ENCODE measurements at regions not wholly inside any gene's neighbourhood (a gene's known extent, or its start where the extent isn't known, plus 50 kb on each side); places are given as distances from the start of the nearest gene placed in this dataset.
"Not testable (repeated sequence)": the region's sequence is repeated elsewhere in the genome, so short reads cannot be mapped to it uniquely, and the experiment has no call there.

GRCh38 chr1:200258447-200259375 is 151.1 kb downstream of the ZNF281 start:
- no peak overlapping the region for H3K4me3 Mint-ChIP-seq
- Histone ChIP-seq H3K27ac (ENCODE audit: low read length) (no peak overlapping the region), H3K27me3 (ENCODE audit: control insufficient read depth, insufficient read depth, low read length) (no peaks in the 10 kb centered on the region), H3K9me3 (ENCODE audit: control insufficient read depth, insufficient read depth, low read length) (no peaks in the 10 kb centered on the region), H3K4me3 (ENCODE audit: low read length) (no peak overlapping the region), H3K36me3 (ENCODE audit: control insufficient read depth, insufficient read depth, low read length) (no peaks in the 10 kb centered on the region), H3K4me1 (ENCODE audit: control insufficient read depth, insufficient read depth, low read length) (no peaks in the 10 kb centered on the region)
- ATAC-seq (peak in 1 of 3 donors; percentile 61), DNase-seq (peak in 1 of 2 donors; percentile 47)
- H3K36me3 Mint-ChIP-seq: no peaks in the 10 kb centered on the region
- H3K27me3 Mint-ChIP-seq (ENCODE audit: low read depth in 2 of 2): peaks cover 13 to 20% of the 10 kb centered on the region in 2 donors
- intact Hi-C loops (cut with micrococcal nuclease): no loop called here
- peak; percentile 39 for TF ChIP-seq CTCF (IDR thresholded peaks at IDR 0.05)
- 86% methylated on average over 6 of the region's 10 CpGs for WGBS (ENCODE audit: insufficient coverage)
- no peaks in the 10 kb centered on the region for H3K4me1 Mint-ChIP-seq
- no peaks in the 10 kb centered on the region for H3K9me3 Mint-ChIP-seq
- no peak overlapping the region for H3K27ac Mint-ChIP-seq

- no peak for TF ChIP-seq CTCF (IDR thresholded peaks at IDR 0.05)
- Mint-ChIP-seq H3K27ac (no peak overlapping the region), H3K36me3 (no peaks in the 10 kb centered on the region), H3K4me1 (no peaks in the 10 kb centered on the region), H3K9me3 (no peaks in the 10 kb centered on the region), H3K27me3 (ENCODE audit: low read depth in 2 of 2) (peaks cover 9 to 17% of the 10 kb centered on the region in 2 donors), H3K4me3 (no peak overlapping the region)
- H3K4me3 ChIP-seq (ENCODE audit: low read length): no peak overlapping the region
- no peak overlapping the region for H3K27ac ChIP-seq (ENCODE audit: low read length)
- no peaks in the 10 kb centered on the region for H3K36me3 ChIP-seq (ENCODE audit: control insufficient read depth, insufficient read depth, low read length)
- ATAC-seq (no peak), DNase-seq (no peak)
- no peaks in the 10 kb centered on the region for H3K27me3 ChIP-seq (ENCODE audit: control insufficient read depth, insufficient read depth, low read length)
- WGBS (ENCODE audit: insufficient coverage): 95% methylated on average over 9 of the region's 10 CpGs
- H3K4me1 ChIP-seq (ENCODE audit: control insufficient read depth, insufficient read depth, low read length): no peaks in the 10 kb centered on the region
- H3K9me3 ChIP-seq (ENCODE audit: control insufficient read depth, insufficient read depth, low read length): no peaks in the 10 kb centered on the region
- intact Hi-C loops (cut with micrococcal nuclease): no loop called here
These were observed 152.6 kb downstream of the ZNF281 start for GRCh38 chr1:200257235-200257634.

GRCh38 chr1:200254602-200255001 is 155.2 kb downstream of the ZNF281 start:
- H3K27ac Mint-ChIP-seq; H3K4me1 ChIP-seq (ENCODE audit: control insufficient read depth, insufficient read depth, low read length); H3K9me3 ChIP-seq (ENCODE audit: control insufficient read depth, insufficient read depth, low read length); H3K4me3 Mint-ChIP-seq; intact Hi-C loops (cut with micrococcal nuclease); ATAC-seq; H3K4me3 ChIP-seq (ENCODE audit: low read length); H3K36me3 ChIP-seq (ENCODE audit: control insufficient read depth, insufficient read depth, low read length); H3K27me3 ChIP-seq (ENCODE audit: control insufficient read depth, insufficient read depth, low read length); H3K27ac ChIP-seq (ENCODE audit: low read length); H3K36me3 Mint-ChIP-seq; DNase-seq; H3K9me3 Mint-ChIP-seq; H3K4me1 Mint-ChIP-seq: not testable (repeated sequence)
- H3K27me3 Mint-ChIP-seq (ENCODE audit: low read depth in 2 of 2): peaks cover 4 to 34% of the 10 kb centered on the region in 2 donors
- WGBS (ENCODE audit: insufficient coverage): 94% methylated on average over 7 of the region's 9 CpGs

- Mint-ChIP-seq H3K4me1 (no peaks in the 10 kb centered on the region), H3K27ac (no peak overlapping the region), H3K36me3 (no peaks in the 10 kb centered on the region), H3K27me3 (ENCODE audit: low read depth in 2 of 2) (peaks cover 7 to 37% of the 10 kb centered on the region in 2 donors), H3K4me3 (no peak overlapping the region), H3K9me3 (no peaks in the 10 kb centered on the region)
- no peak for ATAC-seq
- H3K27ac ChIP-seq (ENCODE audit: low read length): no peak overlapping the region
- intact Hi-C loops (cut with micrococcal nuclease): no loop called here
- H3K9me3 ChIP-seq (ENCODE audit: control insufficient read depth, insufficient read depth, low read length): no peaks in the 10 kb centered on the region
- DNase-seq: no peak
- WGBS (ENCODE audit: insufficient coverage): 85% methylated on average over 4 of the region's 7 CpGs
- no peaks in the 10 kb centered on the region for H3K36me3 ChIP-seq (ENCODE audit: control insufficient read depth, insufficient read depth, low read length)
- peaks cover 2% of the 10 kb centered on the region for H3K27me3 ChIP-seq (ENCODE audit: control insufficient read depth, insufficient read depth, low read length)
- no peak for TF ChIP-seq CTCF (IDR thresholded peaks at IDR 0.05)
- no peak overlapping the region for H3K4me3 ChIP-seq (ENCODE audit: low read length)
- no peaks in the 10 kb centered on the region for H3K4me1 ChIP-seq (ENCODE audit: control insufficient read depth, insufficient read depth, low read length)
These were observed 155.9 kb downstream of the ZNF281 start for GRCh38 chr1:200253774-200254495.
